ENCODE measurements at regions not wholly inside any gene's neighbourhood (a gene's known extent, or its start where the extent isn't known, plus 50 kb on each side); places are given as distances from the start of the nearest gene placed in this dataset.

- TF ChIP-seq ZNF462 (CRISPR knock-in tag; IDR thresholded peaks at IDR 0.05) (no peak), ZNF331 (CRISPR knock-in tag; IDR thresholded peaks at IDR 0.05; ENCODE audit: low read depth) (no peak), ZNF114 (CRISPR knock-in tag; IDR thresholded peaks at IDR 0.05) (no peak), EZH2 (IDR thresholded peaks at IDR 0.05; ENCODE audit: low read depth, unreplicated experiment) (no peak), EZH2phosphoT487 (IDR thresholded peaks at IDR 0.05; ENCODE audit: unreplicated experiment) (no peak), STAT1 (IDR thresholded peaks at IDR 0.05; ENCODE audit: unreplicated experiment) (no peak), POLR2AphosphoS5 (IDR thresholded peaks at IDR 0.05; ENCODE audit: low read depth) (no peak), CREB1 (CRISPR knock-in tag; IDR thresholded peaks at IDR 0.05; ENCODE audit: low read depth) (no peak), ETS1 (IDR thresholded peaks at IDR 0.05) (no peak)
Observed at GRCh38 chrX:4925911-4926310, 1212.5 kb upstream of the PRKX start (continued).

- Histone ChIP-seq H4K20me1 (replicated peaks; ENCODE audit: insufficient read depth) (no peaks in the 10 kb centered on the region), H3K9me2 (ENCODE audit: insufficient read depth) (no peaks in the 10 kb centered on the region), H2AFZ (no peak overlapping the region), H3K4me1 (ENCODE audit: insufficient read depth) (no peaks in the 10 kb centered on the region), H3K4me2 (no peak overlapping the region), H3K4me3 (no peak overlapping the region), H3F3A (replicated peaks; ENCODE audit: low read depth) (no peaks in the 10 kb centered on the region), H3K27me3 (ENCODE audit: insufficient read depth) (no peaks in the 10 kb centered on the region), H3K27ac (ENCODE audit: low read depth) (no peak overlapping the region), H3K36me3 (ENCODE audit: insufficient read depth) (no peaks in the 10 kb centered on the region), H3K79me2 (replicated peaks; ENCODE audit: insufficient read depth) (no peaks in the 10 kb centered on the region)
- no peak overlapping the region for H3K27ac Mint-ChIP-seq
- H3K36me3 Mint-ChIP-seq (ENCODE audit: low read depth) = no peaks in the 10 kb centered on the region
- no peak for DNase-seq (ENCODE audit: low spot score)
- H3K4me1 Mint-ChIP-seq = no peaks in the 10 kb centered on the region
- H3K9me3 Mint-ChIP-seq = no peaks in the 10 kb centered on the region; the same call in 2 of the 3 replicates
- no peak overlapping the region for H3K4me3 Mint-ChIP-seq
- TF ChIP-seq POLR2AphosphoS5 (IDR thresholded peaks at IDR 0.05; ENCODE audit: low read depth) = no peak
- no peak for TF ChIP-seq STAT1 (IDR thresholded peaks at IDR 0.05; ENCODE audit: unreplicated experiment)
- no peak for TF ChIP-seq CREB1 (CRISPR knock-in tag; IDR thresholded peaks at IDR 0.05; ENCODE audit: low read depth)
- TF ChIP-seq JUNB (IDR thresholded peaks at IDR 0.05; ENCODE audit: unreplicated experiment) = no peak
- TF ChIP-seq ZNF114 (CRISPR knock-in tag; IDR thresholded peaks at IDR 0.05) = no peak
- no peak for TF ChIP-seq ZNF331 (CRISPR knock-in tag; IDR thresholded peaks at IDR 0.05; ENCODE audit: low read depth)
- TF ChIP-seq ETS1 (IDR thresholded peaks at IDR 0.05) = no peak
- TF ChIP-seq REST (IDR thresholded peaks at IDR 0.05; ENCODE audit: unreplicated experiment) = no peak
- H3K27me3 Mint-ChIP-seq (ENCODE audit: insufficient read depth, low read depth, poor library complexity) = peaks cover 2% of the 10 kb centered on the region
- no peak for ATAC-seq
Observed at GRCh38 chrX:4909348-4909747, 1195.9 kb upstream of the PRKX start.
